ACC112 (cell line): ENCODE measurements at regions not wholly inside any gene's neighbourhood (a gene's known extent, or its start where the extent isn't known, plus 50 kb on each side); places are given as distances from the start of the nearest gene placed in this dataset.

Experiments used
- H2AFZ ChIP-seq: fragments of 200-600 bp; sonication (generic); one replicate; pipeline ENCODE4 v1.6.0; 2017; ENCODE audit warnings: antibody characterized with exemption, low read length; ENCODE audit not compliant: unreplicated experiment
- H3K27ac ChIP-seq: fragments of 200-600 bp; sonication (generic); 2 replicates; pipeline ENCODE4 v1.5.1; 2014; ENCODE audit warnings: low read depth, mild to moderate bottlenecking, antibody characterized with exemption, low read length, moderate library complexity
- H3K27me3 ChIP-seq: fragments of 200-600 bp; sonication (generic); 2 replicates; pipeline ENCODE4 v1.6.1; 2014; ENCODE audit warnings: mild to moderate bottlenecking, antibody characterized with exemption, low read length, moderate library complexity, mixed read lengths; ENCODE audit not compliant: insufficient read depth
- H3K36me3 ChIP-seq: fragments of 200-600 bp; sonication (generic); 2 replicates; pipeline ENCODE4 v1.6.1; 2016; ENCODE audit warnings: mild to moderate bottlenecking, antibody characterized with exemption, low read length, moderate library complexity, mixed read lengths; ENCODE audit not compliant: insufficient read depth
- H3K4me1 ChIP-seq: fragments of 200-600 bp; sonication (generic); one replicate; pipeline ENCODE4 v1.6.1; 2016; ENCODE audit warnings: low read length, mixed read lengths; ENCODE audit not compliant: insufficient read depth, unreplicated experiment, control insufficient read depth
- H3K4me3 ChIP-seq: fragments of 200-600 bp; sonication (generic); 2 replicates; pipeline ENCODE4 v1.5.1; 2014; ENCODE audit warnings: mild to moderate bottlenecking, low read depth, low read length
- H3K79me2 ChIP-seq: fragments of 200-600 bp; sonication (generic); one replicate; pipeline ENCODE4 v1.6.0; 2016; ENCODE audit warnings: low read length; ENCODE audit not compliant: control insufficient read depth, unreplicated experiment, insufficient read depth

GRCh38 chr1:69492286-69492685 lies 75.4 kb upstream of the LRRC7 start:
- no peak overlapping the region for H3K4me3 ChIP-seq
- no peaks in the 10 kb centered on the region for H3K4me1 ChIP-seq
- H3K27me3 ChIP-seq: no peaks in the 10 kb centered on the region
- H3K27ac ChIP-seq: no peak overlapping the region
- no peaks in the 10 kb centered on the region for H3K79me2 ChIP-seq
- no peak overlapping the region for H2AFZ ChIP-seq
- no peaks in the 10 kb centered on the region for H3K36me3 ChIP-seq

DNA sequence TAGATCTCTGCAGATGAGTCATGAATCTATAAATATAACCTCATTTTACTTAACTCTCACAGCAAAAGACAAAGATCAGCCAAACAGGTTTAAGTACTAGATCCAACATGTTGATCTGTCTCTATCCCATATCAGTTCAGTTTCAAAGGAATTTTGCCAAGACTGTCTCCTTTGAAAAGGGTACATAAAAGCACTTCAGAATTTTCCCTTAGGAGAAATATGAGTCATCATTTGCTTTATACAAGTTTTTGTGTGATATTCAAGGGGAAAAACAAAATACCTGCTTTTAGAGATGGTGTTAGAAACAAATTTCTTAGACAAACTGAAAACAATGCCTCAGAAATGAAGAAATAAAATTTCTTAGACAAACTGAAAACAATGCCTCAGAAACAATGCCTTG lies 73.5 kb upstream of the LRRC7 start:
- Histone ChIP-seq H3K27ac (no peak overlapping the region), H3K4me1 (no peaks in the 10 kb centered on the region), H2AFZ (no peak overlapping the region), H3K27me3 (no peaks in the 10 kb centered on the region), H3K4me3 (no peak overlapping the region), H3K79me2 (no peaks in the 10 kb centered on the region), H3K36me3 (no peaks in the 10 kb centered on the region)

DNA sequence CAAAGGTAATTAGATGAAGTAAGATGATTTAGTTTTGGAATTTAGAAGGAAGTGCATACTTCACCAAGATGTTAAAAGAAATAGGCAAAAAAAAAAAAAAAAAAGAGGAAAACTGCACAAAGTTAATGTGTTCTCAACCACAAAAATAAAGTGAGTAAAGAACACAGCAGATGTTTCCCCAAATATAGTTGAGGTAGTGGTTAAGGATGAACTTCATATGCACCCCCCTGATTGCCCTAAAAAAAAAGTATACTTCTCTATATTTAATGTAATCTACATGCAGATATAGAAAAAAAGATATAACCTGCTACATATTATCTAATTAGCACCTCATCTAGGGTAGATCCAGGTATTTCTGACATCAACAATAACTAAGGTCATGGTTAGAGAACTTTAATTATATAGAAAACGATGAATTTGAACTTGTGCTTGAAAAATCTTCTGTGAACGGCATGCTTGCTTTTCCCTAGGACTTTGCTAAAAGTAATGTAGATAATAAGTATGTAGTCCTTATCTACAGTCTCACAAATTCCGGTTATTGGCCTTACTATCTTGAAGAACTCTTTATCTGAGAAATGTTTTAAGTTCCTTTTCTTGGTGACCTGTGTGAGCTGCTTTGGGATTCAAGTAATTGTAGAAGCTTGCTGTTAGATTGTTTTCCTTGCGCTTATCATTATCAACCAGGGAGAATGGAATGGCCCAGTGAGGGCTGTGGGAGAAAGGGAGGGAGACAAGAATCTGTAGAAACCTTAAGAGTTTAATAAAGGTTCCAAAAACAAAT lies 70.1 kb upstream of the LRRC7 start:
- Histone ChIP-seq H3K27ac (no peak overlapping the region), H2AFZ (no peak overlapping the region), H3K4me1 (no peaks in the 10 kb centered on the region), H3K27me3 (no peaks in the 10 kb centered on the region), H3K4me3 (no peak overlapping the region), H3K79me2 (no peaks in the 10 kb centered on the region), H3K36me3 (no peaks in the 10 kb centered on the region)

- no peak overlapping the region for H2AFZ ChIP-seq
These were observed 69.0 kb upstream of the LRRC7 start for GRCh38 chr1:69498711-69499110.

GRCh38 chr1:69499203-69499803 lies 68.4 kb upstream of the LRRC7 start:
- Histone ChIP-seq H3K36me3 (no peaks in the 10 kb centered on the region), H3K79me2 (no peaks in the 10 kb centered on the region), H3K4me3 (no peak overlapping the region), H2AFZ (no peak overlapping the region), H3K4me1 (no peaks in the 10 kb centered on the region), H3K27ac (no peak overlapping the region), H3K27me3 (no peaks in the 10 kb centered on the region)

More at GRCh38 chr1:69498711-69499110, 69.0 kb upstream of the LRRC7 start:
- Histone ChIP-seq H3K4me1 (no peaks in the 10 kb centered on the region), H3K4me3 (no peak overlapping the region), H3K36me3 (no peaks in the 10 kb centered on the region), H3K27ac (no peak overlapping the region), H3K79me2 (no peaks in the 10 kb centered on the region), H3K27me3 (no peaks in the 10 kb centered on the region)

- Histone ChIP-seq H3K36me3 (no peaks in the 10 kb centered on the region), H3K79me2 (no peaks in the 10 kb centered on the region), H3K27me3 (no peaks in the 10 kb centered on the region), H3K4me1 (no peaks in the 10 kb centered on the region), H3K27ac (no peak overlapping the region), H2AFZ (no peak overlapping the region), H3K4me3 (peak overlapping the region; percentile 15; the same call in 1 of the 2 replicates)
These were observed 64.7 kb upstream of the LRRC7 start for GRCh38 chr1:69502991-69503390.

DNA sequence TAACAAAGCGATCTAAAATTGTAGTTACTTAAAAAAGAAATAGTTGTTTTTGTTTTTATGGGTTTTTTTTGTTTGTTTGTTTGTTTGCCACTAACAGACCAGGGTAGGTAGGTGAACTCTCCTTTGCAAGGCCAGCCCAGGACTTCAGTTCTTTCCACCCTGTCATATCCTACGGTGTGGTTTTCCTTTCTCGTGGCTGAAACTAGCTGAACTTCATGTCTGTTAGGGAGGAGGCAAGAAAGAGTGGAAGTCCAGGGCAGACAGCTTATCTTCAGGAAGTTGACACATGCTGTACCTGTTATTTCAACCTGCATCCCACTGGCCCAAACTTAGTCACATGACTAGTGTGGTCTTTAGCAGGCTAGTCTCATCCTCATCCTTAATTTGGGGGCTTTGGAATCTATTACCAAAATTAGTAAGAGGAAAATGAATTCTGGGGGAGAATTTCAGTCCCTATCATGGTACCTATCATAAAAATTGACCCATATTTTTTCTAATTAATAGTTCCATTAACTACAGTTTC lies 62.9 kb upstream of the LRRC7 start:
- Histone ChIP-seq H3K27me3 (no peaks in the 10 kb centered on the region), H3K79me2 (no peaks in the 10 kb centered on the region), H3K27ac (no peak overlapping the region), H2AFZ (no peak overlapping the region), H3K4me1 (no peaks in the 10 kb centered on the region), H3K36me3 (no peaks in the 10 kb centered on the region), H3K4me3 (no peak overlapping the region)

DNA sequence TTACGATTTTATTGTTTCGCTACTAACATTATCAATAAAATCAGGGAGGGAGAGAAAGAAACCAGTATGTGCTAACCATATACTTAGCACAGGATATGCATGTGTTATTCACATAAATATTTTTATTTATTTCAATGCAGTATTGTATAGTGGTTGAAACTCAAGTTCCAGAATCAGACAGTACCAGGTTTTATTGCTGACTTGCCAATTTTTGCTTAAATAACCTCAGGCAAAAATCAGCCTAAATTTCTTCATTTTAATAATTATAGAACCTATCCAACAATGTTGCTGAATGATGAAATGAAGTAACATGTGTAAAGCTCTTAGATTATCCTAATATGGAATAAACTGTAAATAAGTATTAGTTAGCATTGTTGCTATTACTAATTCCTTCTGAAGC lies 61.4 kb upstream of the LRRC7 start:
- Histone ChIP-seq H3K36me3 (no peaks in the 10 kb centered on the region), H3K4me1 (no peaks in the 10 kb centered on the region), H2AFZ (no peak overlapping the region), H3K27ac (no peak overlapping the region), H3K79me2 (no peaks in the 10 kb centered on the region), H3K27me3 (no peaks in the 10 kb centered on the region), H3K4me3 (no peak overlapping the region)

GRCh38 chr1:69506721-69507120 lies 61.0 kb upstream of the LRRC7 start:
- no peak overlapping the region for H2AFZ ChIP-seq
- no peaks in the 10 kb centered on the region for H3K27me3 ChIP-seq
- H3K27ac ChIP-seq: no peak overlapping the region
- H3K4me1 ChIP-seq: no peaks in the 10 kb centered on the region
- H3K4me3 ChIP-seq: no peak overlapping the region
- H3K36me3 ChIP-seq: no peaks in the 10 kb centered on the region
- H3K79me2 ChIP-seq: no peaks in the 10 kb centered on the region

DNA sequence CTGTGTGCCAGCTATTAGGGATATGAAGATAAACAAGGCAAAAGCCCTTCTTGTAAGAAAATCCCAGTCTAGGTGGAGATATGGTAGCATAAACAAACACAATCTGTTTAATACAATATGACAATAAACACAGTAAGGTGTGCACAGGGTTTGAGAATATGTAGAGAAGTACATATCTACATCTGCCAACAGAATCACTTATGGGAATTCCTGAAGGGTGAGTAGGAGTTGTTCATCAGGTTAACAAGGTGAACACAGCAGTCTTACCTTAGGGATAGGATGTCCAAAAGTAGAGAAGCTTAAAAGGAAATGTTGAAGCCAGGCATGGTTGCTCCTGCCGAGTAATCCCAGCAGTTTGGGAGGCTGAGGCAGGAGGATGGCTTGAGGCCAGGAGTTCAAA lies 57.7 kb upstream of the LRRC7 start:
- no peak overlapping the region for H2AFZ ChIP-seq
- no peaks in the 10 kb centered on the region for H3K4me1 ChIP-seq
- H3K4me3 ChIP-seq: no peak overlapping the region
- H3K27ac ChIP-seq: no peak overlapping the region
- H3K36me3 ChIP-seq: no peaks in the 10 kb centered on the region
- H3K79me2 ChIP-seq: no peaks in the 10 kb centered on the region
- H3K27me3 ChIP-seq: no peaks in the 10 kb centered on the region
